ENCODE measurements at regions not wholly inside any gene's neighbourhood (a gene's known extent, or its start where the extent isn't known, plus 50 kb on each side); places are given as distances from the start of the nearest gene placed in this dataset.
A peak's percentile ranks its signal among the peaks of the same experiment; 100 is the strongest.

GRCh38 chr14:65164068-65164824 is 61.9 kb upstream of the MAX start:
- no peaks in the 10 kb centered on the region for H3K9me3 ChIP-seq (ENCODE audit: low read length)
- no peak overlapping the region for H3K4me3 ChIP-seq (ENCODE audit: low read length)
- DNase-seq (peak; percentile 79), ATAC-seq (peak; percentile 80)
- no peaks in the 10 kb centered on the region for H3F3A ChIP-seq (ENCODE audit: low read length, unreplicated experiment)
- CTCF ChIA-PET: interaction anchor here (0.5 to 2.0 kb wide), 11 partner anchors 20 to 795 kb away, joined by 3 to 22 read pairs (median 6); no protein-coding TSS in a partner anchor
- no peak overlapping the region for H3K27ac ChIP-seq (ENCODE audit: low read length)
- no peaks in the 10 kb centered on the region for H3K79me2 ChIP-seq (ENCODE audit: low read length)
- POLR2A ChIA-PET (ENCODE audit: unreplicated experiment): interaction anchor here (1.1 kb wide), 1 partner anchor 247 kb away, joined by 3 read pairs; no protein-coding TSS in a partner anchor
- H3K9ac ChIP-seq (ENCODE audit: low read length): no peak overlapping the region
- no peaks in the 10 kb centered on the region for H4K20me1 ChIP-seq (ENCODE audit: low read length)
- BruUV-seq (replicated peaks): no TSS peak
- no peaks in the 10 kb centered on the region for H3K9me2 ChIP-seq (replicated peaks; ENCODE audit: low read length)
- no peaks in the 10 kb centered on the region for H3K27me3 ChIP-seq (ENCODE audit: low read length)
- no peak overlapping the region for H2AFZ ChIP-seq (ENCODE audit: low read length)
- intact Hi-C loops (cut with micrococcal nuclease): loop anchor here (1.0 to 10.0 kb wide), 7 partner anchors 209 to 911 kb away; no protein-coding TSS in a partner anchor
- no peaks in the 10 kb centered on the region for H3K36me3 ChIP-seq (ENCODE audit: low read depth, low read length)
- TF ChIP-seq, protein P1, sequence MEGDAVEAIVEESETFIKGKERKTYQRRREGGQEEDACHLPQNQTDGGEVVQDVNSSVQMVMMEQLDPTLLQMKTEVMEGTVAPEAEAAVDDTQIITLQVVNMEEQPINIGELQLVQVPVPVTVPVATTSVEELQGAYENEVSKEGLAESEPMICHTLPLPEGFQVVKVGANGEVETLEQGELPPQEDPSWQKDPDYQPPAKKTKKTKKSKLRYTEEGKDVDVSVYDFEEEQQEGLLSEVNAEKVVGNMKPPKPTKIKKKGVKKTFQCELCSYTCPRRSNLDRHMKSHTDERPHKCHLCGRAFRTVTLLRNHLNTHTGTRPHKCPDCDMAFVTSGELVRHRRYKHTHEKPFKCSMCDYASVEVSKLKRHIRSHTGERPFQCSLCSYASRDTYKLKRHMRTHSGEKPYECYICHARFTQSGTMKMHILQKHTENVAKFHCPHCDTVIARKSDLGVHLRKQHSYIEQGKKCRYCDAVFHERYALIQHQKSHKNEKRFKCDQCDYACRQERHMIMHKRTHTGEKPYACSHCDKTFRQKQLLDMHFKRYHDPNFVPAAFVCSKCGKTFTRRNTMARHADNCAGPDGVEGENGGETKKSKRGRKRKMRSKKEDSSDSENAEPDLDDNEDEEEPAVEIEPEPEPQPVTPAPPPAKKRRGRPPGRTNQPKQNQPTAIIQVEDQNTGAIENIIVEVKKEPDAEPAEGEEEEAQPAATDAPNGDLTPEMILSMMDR (conservative IDR thresholded peaks at IDR 0.05; ENCODE audit: low read depth, low read length): peak; percentile 94
- TF ChIP-seq EZH2phosphoT487 (IDR thresholded peaks at IDR 0.05; ENCODE audit: borderline replicate concordance, low read length) (no peak), EZH2 (IDR thresholded peaks at IDR 0.05; ENCODE audit: low read length, unreplicated experiment) (no peak)
- H3K4me2 ChIP-seq (ENCODE audit: low read length): no peak overlapping the region
- peaks cover 4% of the 10 kb centered on the region; the same call in 1 of the 2 replicates for H3K4me1 ChIP-seq (ENCODE audit: insufficient read depth, low read length)

GRCh38 chr14:65164825-65165135 is 62.5 kb upstream of the MAX start:
- DNase-seq (no peak), ATAC-seq (peak; percentile 3; the same call in 1 of the 2 replicates)
- Histone ChIP-seq H2AFZ (ENCODE audit: low read length) (no peak overlapping the region), H3K4me2 (ENCODE audit: low read length) (no peak overlapping the region), H3K4me1 (ENCODE audit: insufficient read depth, low read length) (peaks cover 8% of the 10 kb centered on the region; the same call in 1 of the 2 replicates), H4K20me1 (ENCODE audit: low read length) (no peaks in the 10 kb centered on the region), H3K9me2 (replicated peaks; ENCODE audit: low read length) (no peaks in the 10 kb centered on the region), H3K79me2 (ENCODE audit: low read length) (no peaks in the 10 kb centered on the region), H3K9ac (ENCODE audit: low read length) (no peak overlapping the region), H3F3A (ENCODE audit: low read length, unreplicated experiment) (no peaks in the 10 kb centered on the region), H3K27me3 (ENCODE audit: low read length) (no peaks in the 10 kb centered on the region), H3K9me3 (ENCODE audit: low read length) (no peaks in the 10 kb centered on the region), H3K36me3 (ENCODE audit: low read depth, low read length) (no peaks in the 10 kb centered on the region), H3K4me3 (ENCODE audit: low read length) (no peak overlapping the region), H3K27ac (ENCODE audit: low read length) (no peak overlapping the region)
- intact Hi-C loops (cut with micrococcal nuclease): loop anchor here (1.0 to 10.0 kb wide), 7 partner anchors 209 to 910 kb away; no protein-coding TSS in a partner anchor
- no TSS peak for BruUV-seq (replicated peaks)
- TF ChIP-seq, protein P1 (conservative IDR thresholded peaks at IDR 0.05; ENCODE audit: low read depth, low read length): no peak
- no peak for TF ChIP-seq EZH2 (IDR thresholded peaks at IDR 0.05; ENCODE audit: low read length, unreplicated experiment)
- ChIA-PET CTCF (interaction anchor here (0.6 to 2.0 kb wide), 7 partner anchors 136 to 795 kb away, joined by 6 to 22 read pairs (median 7); no protein-coding TSS in a partner anchor), POLR2A (ENCODE audit: unreplicated experiment) (interaction anchor here (1.1 kb wide), 1 partner anchor 246 kb away, joined by 3 read pairs; no protein-coding TSS in a partner anchor)
